ENCODE measurements at regions not wholly inside any gene's neighbourhood (a gene's known extent, or its start where the extent isn't known, plus 50 kb on each side); places are given as distances from the start of the nearest gene placed in this dataset.

DNA sequence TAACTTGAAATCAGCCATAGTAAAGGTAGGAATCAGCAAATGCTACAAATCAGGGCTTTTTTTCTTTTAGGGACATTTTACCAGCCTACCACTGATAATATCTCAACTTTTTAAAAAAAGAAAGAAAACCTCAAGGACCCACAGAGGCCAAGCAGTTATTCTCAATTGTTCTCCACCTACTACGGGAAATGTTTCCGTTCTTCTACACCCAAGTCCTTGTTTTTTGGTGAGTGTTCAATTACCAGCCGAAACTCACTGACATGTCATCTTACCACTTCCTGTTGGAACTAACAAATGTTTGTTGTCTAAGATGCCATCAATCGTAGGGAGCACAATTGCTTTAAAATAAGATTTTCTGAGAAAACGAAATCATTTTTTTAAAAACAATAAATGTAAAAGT lies 50.2 kb upstream of the CDK1 start:
- FAIRE-seq = peak; percentile 72
- TF ChIP-seq, protein P1, sequence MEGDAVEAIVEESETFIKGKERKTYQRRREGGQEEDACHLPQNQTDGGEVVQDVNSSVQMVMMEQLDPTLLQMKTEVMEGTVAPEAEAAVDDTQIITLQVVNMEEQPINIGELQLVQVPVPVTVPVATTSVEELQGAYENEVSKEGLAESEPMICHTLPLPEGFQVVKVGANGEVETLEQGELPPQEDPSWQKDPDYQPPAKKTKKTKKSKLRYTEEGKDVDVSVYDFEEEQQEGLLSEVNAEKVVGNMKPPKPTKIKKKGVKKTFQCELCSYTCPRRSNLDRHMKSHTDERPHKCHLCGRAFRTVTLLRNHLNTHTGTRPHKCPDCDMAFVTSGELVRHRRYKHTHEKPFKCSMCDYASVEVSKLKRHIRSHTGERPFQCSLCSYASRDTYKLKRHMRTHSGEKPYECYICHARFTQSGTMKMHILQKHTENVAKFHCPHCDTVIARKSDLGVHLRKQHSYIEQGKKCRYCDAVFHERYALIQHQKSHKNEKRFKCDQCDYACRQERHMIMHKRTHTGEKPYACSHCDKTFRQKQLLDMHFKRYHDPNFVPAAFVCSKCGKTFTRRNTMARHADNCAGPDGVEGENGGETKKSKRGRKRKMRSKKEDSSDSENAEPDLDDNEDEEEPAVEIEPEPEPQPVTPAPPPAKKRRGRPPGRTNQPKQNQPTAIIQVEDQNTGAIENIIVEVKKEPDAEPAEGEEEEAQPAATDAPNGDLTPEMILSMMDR (optimal IDR thresholded peaks at IDR 0.05 in 1 of 3, IDR thresholded peaks at IDR 0.05 in 1 of 3, conservative IDR thresholded peaks at IDR 0.05 in 1 of 3; ENCODE audit: extremely low read depth in 1 of 3, insufficient read depth in 2 of 3, low read length in 3 of 3) = no peak
- TF ChIP-seq EZH2 (IDR thresholded peaks at IDR 0.05; ENCODE audit: low read length) = no peak
- no peaks in the 10 kb centered on the region for H3K36me3 ChIP-seq (ENCODE audit: control insufficient read depth in 2 of 2, extremely low read depth in 1 of 2, insufficient read depth in 2 of 2, low read length in 2 of 2)

DNA sequence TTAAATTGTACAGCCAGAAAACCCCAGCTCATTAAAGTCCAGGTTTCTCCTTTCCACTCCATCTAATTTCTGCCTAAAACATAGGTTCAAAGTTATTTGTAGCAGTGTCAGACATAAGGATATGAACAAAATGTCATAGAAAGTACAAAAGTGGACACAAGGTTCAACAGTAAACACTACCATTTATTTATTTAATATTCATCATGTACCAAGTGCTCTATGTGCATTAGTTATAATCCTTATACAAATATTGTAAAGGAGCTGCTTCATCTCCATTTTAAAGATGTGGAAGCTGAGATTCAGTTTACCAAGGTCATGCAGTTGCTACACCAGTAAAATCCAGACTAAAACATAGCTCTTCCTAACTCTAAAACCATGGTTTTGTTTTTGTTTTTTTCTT lies 52.0 kb upstream of the CDK1 start:
- no peak overlapping the region for H3K27ac ChIP-seq (ENCODE audit: control insufficient read depth, insufficient read depth, low read length)
- no peak for FAIRE-seq
- no peak overlapping the region for H3K4me3 ChIP-seq (ENCODE audit: control insufficient read depth in 2 of 3, extremely low read depth in 1 of 3, insufficient read depth in 2 of 3, low read depth in 1 of 3, low read length in 3 of 3)
- no peaks in the 10 kb centered on the region for H4K20me1 ChIP-seq (ENCODE audit: control insufficient read depth, extremely low read depth, insufficient read depth, low read length)
- no peak overlapping the region for H3K4me2 ChIP-seq (ENCODE audit: control insufficient read depth, extremely low read depth, insufficient read depth, low read depth, low read length)
- no peaks in the 10 kb centered on the region for H3K27me3 ChIP-seq (ENCODE audit: control insufficient read depth, extremely low read depth, insufficient read depth, low read length)
- H3K9ac ChIP-seq (ENCODE audit: control insufficient read depth, extremely low read depth, insufficient read depth, low read length) = no peak overlapping the region
- H3K79me2 ChIP-seq (ENCODE audit: control insufficient read depth, insufficient read depth, low read length) = peaks cover 12% of the 10 kb centered on the region
- H3K4me1 ChIP-seq (ENCODE audit: control insufficient read depth, extremely low read depth, insufficient read depth, low read length) = no peaks in the 10 kb centered on the region
- TF ChIP-seq EZH2 (IDR thresholded peaks at IDR 0.05; ENCODE audit: low read length) = no peak
- TF ChIP-seq, protein P1 (optimal IDR thresholded peaks at IDR 0.05 in 1 of 3, IDR thresholded peaks at IDR 0.05 in 1 of 3, conservative IDR thresholded peaks at IDR 0.05 in 1 of 3; ENCODE audit: extremely low read depth in 1 of 3, insufficient read depth in 2 of 3, low read length in 3 of 3) = no peak
- no peaks in the 10 kb centered on the region for H3K9me1 ChIP-seq (ENCODE audit: control insufficient read depth, extremely low read depth, insufficient read depth, low read length)
- no peaks in the 10 kb centered on the region for H3K36me3 ChIP-seq (ENCODE audit: control insufficient read depth in 2 of 2, extremely low read depth in 1 of 2, insufficient read depth in 2 of 2, low read length in 2 of 2)
- no peaks in the 10 kb centered on the region for H3K9me3 ChIP-seq (ENCODE audit: control insufficient read depth, low read depth, low read length)
- no peak for DNase-seq (ENCODE audit: low read depth, low spot score)
- dilution Hi-C loops (cut with MboI; ENCODE audit: extremely low pct_ligation_motif_present, low sequenced_read_pairs) = no loop called here
- H2AFZ ChIP-seq (ENCODE audit: control insufficient read depth, low read length) = no peak overlapping the region

More for the DNA sequence above, 50.2 kb upstream of the CDK1 start:
- dilution Hi-C loops (cut with MboI; ENCODE audit: extremely low pct_ligation_motif_present, low sequenced_read_pairs) = no loop called here
- no peak overlapping the region for H3K4me3 ChIP-seq (ENCODE audit: control insufficient read depth in 2 of 3, extremely low read depth in 1 of 3, insufficient read depth in 2 of 3, low read depth in 1 of 3, low read length in 3 of 3)
- no peaks in the 10 kb centered on the region for H3K9me3 ChIP-seq (ENCODE audit: control insufficient read depth, low read depth, low read length)
- no peaks in the 10 kb centered on the region for H4K20me1 ChIP-seq (ENCODE audit: control insufficient read depth, extremely low read depth, insufficient read depth, low read length)
- peaks cover 21% of the 10 kb centered on the region for H3K79me2 ChIP-seq (ENCODE audit: control insufficient read depth, insufficient read depth, low read length)
- H2AFZ ChIP-seq (ENCODE audit: control insufficient read depth, low read length) = no peak overlapping the region
- H3K4me2 ChIP-seq (ENCODE audit: control insufficient read depth, extremely low read depth, insufficient read depth, low read depth, low read length) = no peak overlapping the region
- no peak overlapping the region for H3K9ac ChIP-seq (ENCODE audit: control insufficient read depth, extremely low read depth, insufficient read depth, low read length)
- DNase-seq (ENCODE audit: low read depth, low spot score) = peak; percentile 11
- no peak overlapping the region for H3K27ac ChIP-seq (ENCODE audit: control insufficient read depth, insufficient read depth, low read length)
- no peaks in the 10 kb centered on the region for H3K4me1 ChIP-seq (ENCODE audit: control insufficient read depth, extremely low read depth, insufficient read depth, low read length)
- H3K27me3 ChIP-seq (ENCODE audit: control insufficient read depth, extremely low read depth, insufficient read depth, low read length) = no peaks in the 10 kb centered on the region
- no peaks in the 10 kb centered on the region for H3K9me1 ChIP-seq (ENCODE audit: control insufficient read depth, extremely low read depth, insufficient read depth, low read length)
